ENCODE measurements at regions not wholly inside any gene's neighbourhood (a gene's known extent, or its start where the extent isn't known, plus 50 kb on each side); places are given as distances from the start of the nearest gene placed in this dataset.

DNA sequence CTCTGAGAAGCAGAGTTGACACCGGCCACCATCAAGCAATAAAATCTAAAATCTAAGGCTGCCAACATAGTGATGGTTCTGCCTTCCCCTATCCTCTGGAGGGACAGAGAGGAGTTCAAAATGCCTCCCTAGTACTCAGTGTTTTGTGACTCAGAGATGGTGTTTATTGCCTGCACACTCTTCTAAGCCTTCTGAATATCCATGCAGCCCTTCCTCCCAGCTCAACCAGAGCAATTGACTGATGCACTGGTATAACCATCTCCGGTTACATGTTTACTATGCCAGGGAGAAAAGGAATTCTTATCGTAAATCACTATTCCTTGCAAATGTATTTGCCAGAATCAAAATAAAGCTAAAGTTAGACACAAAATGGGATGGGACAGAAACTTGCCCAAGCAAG is 132.9 kb upstream of the RAB4A start:
- TF ChIP-seq, protein P1, sequence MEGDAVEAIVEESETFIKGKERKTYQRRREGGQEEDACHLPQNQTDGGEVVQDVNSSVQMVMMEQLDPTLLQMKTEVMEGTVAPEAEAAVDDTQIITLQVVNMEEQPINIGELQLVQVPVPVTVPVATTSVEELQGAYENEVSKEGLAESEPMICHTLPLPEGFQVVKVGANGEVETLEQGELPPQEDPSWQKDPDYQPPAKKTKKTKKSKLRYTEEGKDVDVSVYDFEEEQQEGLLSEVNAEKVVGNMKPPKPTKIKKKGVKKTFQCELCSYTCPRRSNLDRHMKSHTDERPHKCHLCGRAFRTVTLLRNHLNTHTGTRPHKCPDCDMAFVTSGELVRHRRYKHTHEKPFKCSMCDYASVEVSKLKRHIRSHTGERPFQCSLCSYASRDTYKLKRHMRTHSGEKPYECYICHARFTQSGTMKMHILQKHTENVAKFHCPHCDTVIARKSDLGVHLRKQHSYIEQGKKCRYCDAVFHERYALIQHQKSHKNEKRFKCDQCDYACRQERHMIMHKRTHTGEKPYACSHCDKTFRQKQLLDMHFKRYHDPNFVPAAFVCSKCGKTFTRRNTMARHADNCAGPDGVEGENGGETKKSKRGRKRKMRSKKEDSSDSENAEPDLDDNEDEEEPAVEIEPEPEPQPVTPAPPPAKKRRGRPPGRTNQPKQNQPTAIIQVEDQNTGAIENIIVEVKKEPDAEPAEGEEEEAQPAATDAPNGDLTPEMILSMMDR (IDR thresholded peaks at IDR 0.05; ENCODE audit: poor library complexity): no peak
- TF ChIP-seq EZH2phosphoT487 (IDR thresholded peaks at IDR 0.05; ENCODE audit: low read depth, severe bottlenecking, unreplicated experiment): no peak
- no peak for TF ChIP-seq EZH2 (IDR thresholded peaks at IDR 0.05; ENCODE audit: borderline replicate concordance)

Measured in hepatocyte (in vitro differentiated cells).